ENCODE measurements at regions not wholly inside any gene's neighbourhood (a gene's known extent, or its start where the extent isn't known, plus 50 kb on each side); places are given as distances from the start of the nearest gene placed in this dataset.

DNA sequence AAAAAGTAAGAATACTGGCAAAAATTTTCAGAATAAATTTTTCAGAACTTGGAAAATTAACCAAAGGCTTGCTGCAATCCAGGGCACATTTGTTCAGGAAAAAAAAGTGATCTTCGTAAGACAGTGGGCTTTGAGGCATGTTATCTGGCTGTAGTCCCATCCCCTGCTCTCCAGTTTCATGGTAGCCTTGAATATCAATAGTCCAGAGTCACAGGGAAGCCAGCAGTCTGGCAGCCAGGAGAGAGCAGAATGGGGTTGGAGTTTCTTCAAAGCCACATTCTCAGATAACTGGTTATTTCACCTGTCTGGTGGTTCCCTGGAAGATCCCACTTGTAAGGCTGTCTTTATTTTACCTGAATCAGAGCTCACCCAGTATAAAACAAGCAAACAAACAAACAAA is 669.3 kb downstream of the MATN1 start:
- H3F3A ChIP-seq (ENCODE audit: insufficient read depth, low read length, poor library complexity, severe bottlenecking), result no peaks in the 10 kb centered on the region
- H3K4me2 ChIP-seq (ENCODE audit: low read length), result no peak overlapping the region
- no peaks in the 10 kb centered on the region for H3K36me3 ChIP-seq (ENCODE audit: insufficient read depth, low read length)
- no peak overlapping the region for H3K9ac ChIP-seq (ENCODE audit: low read length)
- H3K27me3 ChIP-seq (ENCODE audit: insufficient read depth, low read depth, low read length), result no peaks in the 10 kb centered on the region
- H3K79me2 ChIP-seq (replicated peaks; ENCODE audit: insufficient read depth, low read length), result no peaks in the 10 kb centered on the region
- H4K20me1 ChIP-seq (ENCODE audit: insufficient read depth), result no peaks in the 10 kb centered on the region
- no peak overlapping the region for H2AFZ ChIP-seq (ENCODE audit: low read depth, low read length)
- TF ChIP-seq SMC3 (conservative IDR thresholded peaks at IDR 0.05; ENCODE audit: poor library complexity) (no peak), POLR2AphosphoS5 (IDR thresholded peaks at IDR 0.05) (no peak), TAF1 (IDR thresholded peaks at IDR 0.05; ENCODE audit: low read depth) (no peak), EP300 (conservative IDR thresholded peaks at IDR 0.05; ENCODE audit: poor library complexity, severe bottlenecking) (no peak), EZH2 (IDR thresholded peaks at IDR 0.05; ENCODE audit: borderline replicate concordance, insufficient read depth, low read length, poor library complexity, severe bottlenecking) (no peak), MXI1 (conservative IDR thresholded peaks at IDR 0.05; ENCODE audit: poor library complexity, severe bottlenecking) (no peak), RAD21 (conservative IDR thresholded peaks at IDR 0.05) (no peak), REST (IDR thresholded peaks at IDR 0.05; ENCODE audit: borderline replicate concordance) (no peak)
- TF ChIP-seq, protein P1, sequence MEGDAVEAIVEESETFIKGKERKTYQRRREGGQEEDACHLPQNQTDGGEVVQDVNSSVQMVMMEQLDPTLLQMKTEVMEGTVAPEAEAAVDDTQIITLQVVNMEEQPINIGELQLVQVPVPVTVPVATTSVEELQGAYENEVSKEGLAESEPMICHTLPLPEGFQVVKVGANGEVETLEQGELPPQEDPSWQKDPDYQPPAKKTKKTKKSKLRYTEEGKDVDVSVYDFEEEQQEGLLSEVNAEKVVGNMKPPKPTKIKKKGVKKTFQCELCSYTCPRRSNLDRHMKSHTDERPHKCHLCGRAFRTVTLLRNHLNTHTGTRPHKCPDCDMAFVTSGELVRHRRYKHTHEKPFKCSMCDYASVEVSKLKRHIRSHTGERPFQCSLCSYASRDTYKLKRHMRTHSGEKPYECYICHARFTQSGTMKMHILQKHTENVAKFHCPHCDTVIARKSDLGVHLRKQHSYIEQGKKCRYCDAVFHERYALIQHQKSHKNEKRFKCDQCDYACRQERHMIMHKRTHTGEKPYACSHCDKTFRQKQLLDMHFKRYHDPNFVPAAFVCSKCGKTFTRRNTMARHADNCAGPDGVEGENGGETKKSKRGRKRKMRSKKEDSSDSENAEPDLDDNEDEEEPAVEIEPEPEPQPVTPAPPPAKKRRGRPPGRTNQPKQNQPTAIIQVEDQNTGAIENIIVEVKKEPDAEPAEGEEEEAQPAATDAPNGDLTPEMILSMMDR (IDR thresholded peaks at IDR 0.05; ENCODE audit: poor library complexity, severe bottlenecking), result no peak
- H3K4me3 ChIP-seq (ENCODE audit: low read length), result no peak overlapping the region
- H3K27ac ChIP-seq (ENCODE audit: low read length), result no peak overlapping the region
- H3K9me2 ChIP-seq (ENCODE audit: insufficient read depth, low read length), result no peaks in the 10 kb centered on the region
- no peaks in the 10 kb centered on the region for H3K9me3 ChIP-seq (ENCODE audit: low read length)

DNA sequence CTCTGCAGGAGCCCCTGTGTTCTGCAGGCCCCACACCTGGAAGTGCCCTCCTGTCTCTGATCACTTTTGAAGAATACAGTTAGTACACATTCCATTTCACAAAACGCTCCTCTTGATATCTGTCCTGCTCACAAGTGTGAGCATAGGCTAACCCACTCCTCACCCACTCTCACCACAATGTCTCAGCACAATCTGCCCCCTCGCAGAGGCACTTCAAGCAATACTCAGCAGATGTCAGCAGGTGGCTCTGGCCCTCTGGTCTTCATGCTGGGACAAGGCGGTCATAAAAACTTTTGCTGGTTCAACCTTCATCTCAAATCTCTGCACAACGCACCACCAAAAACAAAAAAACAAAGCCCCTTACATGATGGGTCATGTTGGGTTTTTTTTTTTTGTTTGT is 671.2 kb downstream of the MATN1 start:
- Histone ChIP-seq H3K4me3 (ENCODE audit: low read length) (no peak overlapping the region), H3K9ac (ENCODE audit: low read length) (no peak overlapping the region), H3K36me3 (ENCODE audit: insufficient read depth, low read length) (no peaks in the 10 kb centered on the region), H3K9me3 (ENCODE audit: low read length) (no peaks in the 10 kb centered on the region), H3F3A (ENCODE audit: insufficient read depth, low read length, poor library complexity, severe bottlenecking) (no peaks in the 10 kb centered on the region), H3K9me2 (ENCODE audit: insufficient read depth, low read length) (no peaks in the 10 kb centered on the region), H3K79me2 (replicated peaks; ENCODE audit: insufficient read depth, low read length) (no peaks in the 10 kb centered on the region), H4K20me1 (ENCODE audit: insufficient read depth) (no peaks in the 10 kb centered on the region), H3K27ac (ENCODE audit: low read length) (no peak overlapping the region), H2AFZ (ENCODE audit: low read depth, low read length) (no peak overlapping the region), H3K4me2 (ENCODE audit: low read length) (no peak overlapping the region), H3K27me3 (ENCODE audit: insufficient read depth, low read depth, low read length) (no peaks in the 10 kb centered on the region)
- no peak for TF ChIP-seq POLR2AphosphoS5 (IDR thresholded peaks at IDR 0.05)
- TF ChIP-seq EP300 (conservative IDR thresholded peaks at IDR 0.05; ENCODE audit: poor library complexity, severe bottlenecking), result no peak
- TF ChIP-seq REST (IDR thresholded peaks at IDR 0.05; ENCODE audit: borderline replicate concordance), result no peak
- TF ChIP-seq RAD21 (conservative IDR thresholded peaks at IDR 0.05), result no peak
- TF ChIP-seq, protein P1 (IDR thresholded peaks at IDR 0.05; ENCODE audit: poor library complexity, severe bottlenecking), result no peak
- no peak for TF ChIP-seq SMC3 (conservative IDR thresholded peaks at IDR 0.05; ENCODE audit: poor library complexity)
- no peak for TF ChIP-seq EZH2 (IDR thresholded peaks at IDR 0.05; ENCODE audit: borderline replicate concordance, insufficient read depth, low read length, poor library complexity, severe bottlenecking)
- TF ChIP-seq TAF1 (IDR thresholded peaks at IDR 0.05; ENCODE audit: low read depth), result no peak
- TF ChIP-seq MXI1 (conservative IDR thresholded peaks at IDR 0.05; ENCODE audit: poor library complexity, severe bottlenecking), result no peak

Data from neural cell (in vitro differentiated cells).